WTC11 (cell line): ENCODE measurements at regions not wholly inside any gene's neighbourhood (a gene's known extent, or its start where the extent isn't known, plus 50 kb on each side); places are given as distances from the start of the nearest gene placed in this dataset.

Source experiments
- CBFB ChIP-seq: sonication (generic); formaldehyde crosslinking; IDR thresholded peaks from 2 replicates; pipeline ENCODE4 v1.8.1; 2022; ENCODE audit warnings: mild to moderate bottlenecking, low read depth, missing genetic modification reagents
- FOXJ3 ChIP-seq: sonication (generic); formaldehyde crosslinking; IDR thresholded peaks from 2 replicates; pipeline ENCODE4 v1.9.0; 2021; ENCODE audit warnings: missing genetic modification reagents, mild to moderate bottlenecking, borderline replicate concordance
- RELA ChIP-seq: sonication (generic); formaldehyde crosslinking; IDR thresholded peaks from 2 replicates; pipeline ENCODE4 v1.8.1; 2022; ENCODE audit warnings: missing genetic modification reagents, mild to moderate bottlenecking, borderline replicate concordance
- TF ChIP-seq, protein P1 (sequence below): sonication (generic); formaldehyde crosslinking; IDR thresholded peaks from 2 replicates; pipeline ENCODE4 v1.8.0; 2023; ENCODE audit warnings: missing genetic modification reagents
- TF ChIP-seq, protein P2 (sequence below): fragments of 200-600 bp; IDR thresholded peaks from 2 replicates; pipeline ENCODE4 v1.8.0; 2022; ENCODE audit warnings: antibody characterized with exemption
- TF ChIP-seq, protein P3 (sequence below): fragments of 250-450 bp; sonication (Bioruptor Pico); IDR thresholded peaks from 2 replicates; pipeline ENCODE4 v1.9.0; 2021; ENCODE audit warnings: mild to moderate bottlenecking
- TF ChIP-seq, protein P4 (sequence below): sonication (generic); formaldehyde crosslinking; conservative IDR thresholded peaks from 2 replicates; pipeline ENCODE4 v1.8.1; 2022; ENCODE audit warnings: mild to moderate bottlenecking, missing genetic modification reagents

DNA sequence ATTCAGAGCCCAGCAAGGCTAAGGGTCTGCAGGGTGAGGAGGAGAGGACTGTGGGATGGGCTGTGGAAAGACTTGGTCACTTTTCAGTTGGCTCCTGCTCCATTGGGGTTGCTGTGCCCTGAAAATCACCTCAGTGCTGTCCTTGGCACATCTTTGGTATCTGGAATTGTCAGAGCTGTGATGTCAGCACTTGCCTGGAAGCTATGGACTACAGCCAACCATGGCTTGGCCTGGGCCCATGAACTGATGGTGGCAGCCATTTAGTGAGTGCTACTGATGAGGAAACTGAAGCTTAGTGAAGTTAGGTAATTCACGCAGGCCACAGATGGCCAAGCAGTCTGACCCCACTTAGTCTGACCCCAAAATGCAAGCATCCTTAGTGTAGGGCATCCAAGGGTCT lies 121.8 kb upstream of the SERPINE2 start:
- TF ChIP-seq, protein P1, sequence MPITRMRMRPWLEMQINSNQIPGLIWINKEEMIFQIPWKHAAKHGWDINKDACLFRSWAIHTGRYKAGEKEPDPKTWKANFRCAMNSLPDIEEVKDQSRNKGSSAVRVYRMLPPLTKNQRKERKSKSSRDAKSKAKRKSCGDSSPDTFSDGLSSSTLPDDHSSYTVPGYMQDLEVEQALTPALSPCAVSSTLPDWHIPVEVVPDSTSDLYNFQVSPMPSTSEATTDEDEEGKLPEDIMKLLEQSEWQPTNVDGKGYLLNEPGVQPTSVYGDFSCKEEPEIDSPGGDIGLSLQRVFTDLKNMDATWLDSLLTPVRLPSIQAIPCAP (CRISPR knock-in tag): no peak
- TF ChIP-seq CBFB (no peak), RELA (CRISPR knock-in tag) (no peak), FOXJ3 (CRISPR knock-in tag) (no peak)
- TF ChIP-seq, protein P2, sequence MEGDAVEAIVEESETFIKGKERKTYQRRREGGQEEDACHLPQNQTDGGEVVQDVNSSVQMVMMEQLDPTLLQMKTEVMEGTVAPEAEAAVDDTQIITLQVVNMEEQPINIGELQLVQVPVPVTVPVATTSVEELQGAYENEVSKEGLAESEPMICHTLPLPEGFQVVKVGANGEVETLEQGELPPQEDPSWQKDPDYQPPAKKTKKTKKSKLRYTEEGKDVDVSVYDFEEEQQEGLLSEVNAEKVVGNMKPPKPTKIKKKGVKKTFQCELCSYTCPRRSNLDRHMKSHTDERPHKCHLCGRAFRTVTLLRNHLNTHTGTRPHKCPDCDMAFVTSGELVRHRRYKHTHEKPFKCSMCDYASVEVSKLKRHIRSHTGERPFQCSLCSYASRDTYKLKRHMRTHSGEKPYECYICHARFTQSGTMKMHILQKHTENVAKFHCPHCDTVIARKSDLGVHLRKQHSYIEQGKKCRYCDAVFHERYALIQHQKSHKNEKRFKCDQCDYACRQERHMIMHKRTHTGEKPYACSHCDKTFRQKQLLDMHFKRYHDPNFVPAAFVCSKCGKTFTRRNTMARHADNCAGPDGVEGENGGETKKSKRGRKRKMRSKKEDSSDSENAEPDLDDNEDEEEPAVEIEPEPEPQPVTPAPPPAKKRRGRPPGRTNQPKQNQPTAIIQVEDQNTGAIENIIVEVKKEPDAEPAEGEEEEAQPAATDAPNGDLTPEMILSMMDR: no peak
- TF ChIP-seq, protein P3, sequence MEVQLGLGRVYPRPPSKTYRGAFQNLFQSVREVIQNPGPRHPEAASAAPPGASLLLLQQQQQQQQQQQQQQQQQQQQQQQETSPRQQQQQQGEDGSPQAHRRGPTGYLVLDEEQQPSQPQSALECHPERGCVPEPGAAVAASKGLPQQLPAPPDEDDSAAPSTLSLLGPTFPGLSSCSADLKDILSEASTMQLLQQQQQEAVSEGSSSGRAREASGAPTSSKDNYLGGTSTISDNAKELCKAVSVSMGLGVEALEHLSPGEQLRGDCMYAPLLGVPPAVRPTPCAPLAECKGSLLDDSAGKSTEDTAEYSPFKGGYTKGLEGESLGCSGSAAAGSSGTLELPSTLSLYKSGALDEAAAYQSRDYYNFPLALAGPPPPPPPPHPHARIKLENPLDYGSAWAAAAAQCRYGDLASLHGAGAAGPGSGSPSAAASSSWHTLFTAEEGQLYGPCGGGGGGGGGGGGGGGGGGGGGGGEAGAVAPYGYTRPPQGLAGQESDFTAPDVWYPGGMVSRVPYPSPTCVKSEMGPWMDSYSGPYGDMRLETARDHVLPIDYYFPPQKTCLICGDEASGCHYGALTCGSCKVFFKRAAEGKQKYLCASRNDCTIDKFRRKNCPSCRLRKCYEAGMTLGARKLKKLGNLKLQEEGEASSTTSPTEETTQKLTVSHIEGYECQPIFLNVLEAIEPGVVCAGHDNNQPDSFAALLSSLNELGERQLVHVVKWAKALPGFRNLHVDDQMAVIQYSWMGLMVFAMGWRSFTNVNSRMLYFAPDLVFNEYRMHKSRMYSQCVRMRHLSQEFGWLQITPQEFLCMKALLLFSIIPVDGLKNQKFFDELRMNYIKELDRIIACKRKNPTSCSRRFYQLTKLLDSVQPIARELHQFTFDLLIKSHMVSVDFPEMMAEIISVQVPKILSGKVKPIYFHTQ: no peak
- TF ChIP-seq, protein P4, sequence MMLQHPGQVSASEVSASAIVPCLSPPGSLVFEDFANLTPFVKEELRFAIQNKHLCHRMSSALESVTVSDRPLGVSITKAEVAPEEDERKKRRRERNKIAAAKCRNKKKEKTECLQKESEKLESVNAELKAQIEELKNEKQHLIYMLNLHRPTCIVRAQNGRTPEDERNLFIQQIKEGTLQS (CRISPR knock-in tag): no peak
